ENCODE measurements at regions not wholly inside any gene's neighbourhood (a gene's known extent, or its start where the extent isn't known, plus 50 kb on each side); places are given as distances from the start of the nearest gene placed in this dataset.
"Not testable (repeated sequence)": the region's sequence is repeated elsewhere in the genome, so short reads cannot be mapped to it uniquely, and the experiment has no call there.

- no peak for DNase-seq (ENCODE audit: low spot score)
Measured at GRCh38 chr11:93063086-93063485, 93.6 kb downstream of the MTNR1B start.

GRCh38 chr11:93065074-93065674 is 95.7 kb downstream of the MTNR1B start:
- H3K27me3 Mint-ChIP-seq, result peaks cover 0 to 18% of the 10 kb centered on the region in 2 donors
- DNase-seq (ENCODE audit: low spot score); H3K36me3 Mint-ChIP-seq; H3K9me3 Mint-ChIP-seq; H3K4me3 Mint-ChIP-seq; H3K4me1 Mint-ChIP-seq (ENCODE audit: low read depth in 2 of 2); ATAC-seq; H3K27ac Mint-ChIP-seq: not testable (repeated sequence)

More at GRCh38 chr11:93063086-93063485, 93.6 kb downstream of the MTNR1B start:
- H3K4me1 Mint-ChIP-seq (ENCODE audit: low read depth in 2 of 2), result no peaks in the 10 kb centered on the region
- no peaks in the 10 kb centered on the region for H3K36me3 Mint-ChIP-seq
- H3K9me3 Mint-ChIP-seq, result no peaks in the 10 kb centered on the region
- H3K4me3 Mint-ChIP-seq, result no peak overlapping the region
- no peak overlapping the region for H3K27ac Mint-ChIP-seq
- no peak for ATAC-seq
- peaks cover 0 to 16% of the 10 kb centered on the region in 2 donors for H3K27me3 Mint-ChIP-seq

GRCh38 chr11:93067881-93068390 is 98.5 kb downstream of the MTNR1B start:
- no peaks in the 10 kb centered on the region for H3K36me3 Mint-ChIP-seq
- no peak for ATAC-seq
- H3K4me3 Mint-ChIP-seq, result no peak overlapping the region
- H3K27ac Mint-ChIP-seq, result no peak overlapping the region
- no peaks in the 10 kb centered on the region for H3K4me1 Mint-ChIP-seq (ENCODE audit: low read depth in 2 of 2)
- no peaks in the 10 kb centered on the region for H3K9me3 Mint-ChIP-seq
- peaks cover 0 to 18% of the 10 kb centered on the region in 2 donors for H3K27me3 Mint-ChIP-seq
- no peak for DNase-seq (ENCODE audit: low spot score)

- H3K4me3 Mint-ChIP-seq, result no peak overlapping the region
- H3K4me1 Mint-ChIP-seq (ENCODE audit: low read depth in 2 of 2), result no peaks in the 10 kb centered on the region
- peaks cover 3% of the 10 kb centered on the region for H3K9me3 Mint-ChIP-seq
- ATAC-seq (no peak), DNase-seq (ENCODE audit: low spot score) (no peak)
- H3K36me3 Mint-ChIP-seq, result no peaks in the 10 kb centered on the region
- H3K27ac Mint-ChIP-seq, result no peak overlapping the region
- peaks cover 0 to 8% of the 10 kb centered on the region in 2 donors for H3K27me3 Mint-ChIP-seq
Measured at GRCh38 chr11:93072229-93072914, 102.9 kb downstream of the MTNR1B start.

- H3K9me3 Mint-ChIP-seq, result peaks cover 3% of the 10 kb centered on the region
- no peaks in the 10 kb centered on the region for H3K36me3 Mint-ChIP-seq
- no peak overlapping the region for H3K27ac Mint-ChIP-seq
- ATAC-seq, result no peak
- H3K27me3 Mint-ChIP-seq, result peaks cover 0 to 3% of the 10 kb centered on the region in 2 donors
- no peaks in the 10 kb centered on the region for H3K4me1 Mint-ChIP-seq (ENCODE audit: low read depth in 2 of 2)
- DNase-seq (ENCODE audit: low spot score), result no peak
- H3K4me3 Mint-ChIP-seq, result no peak overlapping the region
Measured at GRCh38 chr11:93073026-93073425, 103.6 kb downstream of the MTNR1B start.

GRCh38 chr11:93073508-93074280 is 104.2 kb downstream of the MTNR1B start:
- H3K4me1 Mint-ChIP-seq (ENCODE audit: low read depth in 2 of 2), result no peaks in the 10 kb centered on the region
- H3K9me3 Mint-ChIP-seq, result peaks cover 3% of the 10 kb centered on the region
- H3K36me3 Mint-ChIP-seq, result no peaks in the 10 kb centered on the region
- no peak overlapping the region for H3K4me3 Mint-ChIP-seq
- DNase-seq (ENCODE audit: low spot score) (no peak), ATAC-seq (no peak)
- no peak overlapping the region for H3K27ac Mint-ChIP-seq
- H3K27me3 Mint-ChIP-seq, result no peaks in the 10 kb centered on the region

GRCh38 chr11:93074352-93074751 is 104.9 kb downstream of the MTNR1B start:
- Mint-ChIP-seq H3K4me3 (no peak overlapping the region), H3K36me3 (no peaks in the 10 kb centered on the region), H3K27me3 (no peaks in the 10 kb centered on the region), H3K27ac (no peak overlapping the region), H3K9me3 (peaks cover 3% of the 10 kb centered on the region), H3K4me1 (ENCODE audit: low read depth in 2 of 2) (no peaks in the 10 kb centered on the region)
- ATAC-seq (no peak), DNase-seq (ENCODE audit: low spot score) (no peak)

GRCh38 chr11:93075782-93076181 is 106.3 kb downstream of the MTNR1B start:
- Mint-ChIP-seq H3K4me1 (ENCODE audit: low read depth in 2 of 2) (no peaks in the 10 kb centered on the region), H3K4me3 (no peak overlapping the region), H3K36me3 (no peaks in the 10 kb centered on the region), H3K27ac (no peak overlapping the region), H3K9me3 (peaks cover 3% of the 10 kb centered on the region), H3K27me3 (no peaks in the 10 kb centered on the region)
- ATAC-seq, result no peak
- no peak for DNase-seq (ENCODE audit: low spot score)

GRCh38 chr11:93080146-93080759 is 110.8 kb downstream of the MTNR1B start:
- Mint-ChIP-seq H3K27me3 (no peaks in the 10 kb centered on the region), H3K4me1 (ENCODE audit: low read depth in 2 of 2) (no peaks in the 10 kb centered on the region), H3K36me3 (no peaks in the 10 kb centered on the region), H3K9me3 (peaks cover 3% of the 10 kb centered on the region), H3K4me3 (no peak overlapping the region), H3K27ac (no peak overlapping the region)
- ATAC-seq, result no peak
- DNase-seq (ENCODE audit: low spot score), result no peak

GRCh38 chr11:93081694-93082093 is 112.2 kb downstream of the MTNR1B start:
- Mint-ChIP-seq H3K27me3 (no peaks in the 10 kb centered on the region), H3K27ac (no peak overlapping the region), H3K4me3 (no peak overlapping the region)

GRCh38 chr11:93082900-93083299 is 113.4 kb downstream of the MTNR1B start:
- no peak for ATAC-seq
- Mint-ChIP-seq H3K4me1 (ENCODE audit: low read depth in 2 of 2) (no peaks in the 10 kb centered on the region), H3K27me3 (peaks cover 0 to 1% of the 10 kb centered on the region in 2 donors), H3K9me3 (no peaks in the 10 kb centered on the region), H3K27ac (no peak overlapping the region), H3K4me3 (no peak overlapping the region), H3K36me3 (no peaks in the 10 kb centered on the region)
- DNase-seq (ENCODE audit: low spot score), result no peak

More at GRCh38 chr11:93081694-93082093, 112.2 kb downstream of the MTNR1B start:
- H3K4me1 Mint-ChIP-seq (ENCODE audit: low read depth in 2 of 2), result no peaks in the 10 kb centered on the region
- ATAC-seq (no peak), DNase-seq (ENCODE audit: low spot score) (no peak)
- H3K36me3 Mint-ChIP-seq, result no peaks in the 10 kb centered on the region
- no peaks in the 10 kb centered on the region for H3K9me3 Mint-ChIP-seq

GRCh38 chr11:93084727-93085505 is 112.9 kb downstream of the SLC36A4 start:
- H3K4me1 Mint-ChIP-seq (ENCODE audit: low read depth in 2 of 2), result no peaks in the 10 kb centered on the region
- H3K36me3 Mint-ChIP-seq, result no peaks in the 10 kb centered on the region
- H3K9me3 Mint-ChIP-seq, result no peaks in the 10 kb centered on the region
- ATAC-seq, result no peak
- no peak overlapping the region for H3K27ac Mint-ChIP-seq
- DNase-seq (ENCODE audit: low spot score), result no peak
- no peak overlapping the region for H3K4me3 Mint-ChIP-seq
- H3K27me3 Mint-ChIP-seq, result peaks cover 0 to 7% of the 10 kb centered on the region in 2 donors

GRCh38 chr11:93089474-93090102 is 108.2 kb downstream of the SLC36A4 start:
- H3K27ac Mint-ChIP-seq, result no peak overlapping the region
- H3K4me3 Mint-ChIP-seq, result no peak overlapping the region
- peaks cover 0 to 20% of the 10 kb centered on the region in 2 donors for H3K27me3 Mint-ChIP-seq
- ATAC-seq (no peak), DNase-seq (ENCODE audit: low spot score) (no peak)
- no peaks in the 10 kb centered on the region for H3K9me3 Mint-ChIP-seq
- H3K4me1 Mint-ChIP-seq (ENCODE audit: low read depth in 2 of 2), result no peaks in the 10 kb centered on the region
- no peaks in the 10 kb centered on the region for H3K36me3 Mint-ChIP-seq

All from natural killer cell treated with Interleukin-12 subunit alpha and Interleukin-12 subunit beta and Interleukin-15 and Interleukin-18, amount 100 ng/mL, for 72 hours (primary cell).